ENCODE measurements at regions not wholly inside any gene's neighbourhood (a gene's known extent, or its start where the extent isn't known, plus 50 kb on each side); places are given as distances from the start of the nearest gene placed in this dataset.

DNA sequence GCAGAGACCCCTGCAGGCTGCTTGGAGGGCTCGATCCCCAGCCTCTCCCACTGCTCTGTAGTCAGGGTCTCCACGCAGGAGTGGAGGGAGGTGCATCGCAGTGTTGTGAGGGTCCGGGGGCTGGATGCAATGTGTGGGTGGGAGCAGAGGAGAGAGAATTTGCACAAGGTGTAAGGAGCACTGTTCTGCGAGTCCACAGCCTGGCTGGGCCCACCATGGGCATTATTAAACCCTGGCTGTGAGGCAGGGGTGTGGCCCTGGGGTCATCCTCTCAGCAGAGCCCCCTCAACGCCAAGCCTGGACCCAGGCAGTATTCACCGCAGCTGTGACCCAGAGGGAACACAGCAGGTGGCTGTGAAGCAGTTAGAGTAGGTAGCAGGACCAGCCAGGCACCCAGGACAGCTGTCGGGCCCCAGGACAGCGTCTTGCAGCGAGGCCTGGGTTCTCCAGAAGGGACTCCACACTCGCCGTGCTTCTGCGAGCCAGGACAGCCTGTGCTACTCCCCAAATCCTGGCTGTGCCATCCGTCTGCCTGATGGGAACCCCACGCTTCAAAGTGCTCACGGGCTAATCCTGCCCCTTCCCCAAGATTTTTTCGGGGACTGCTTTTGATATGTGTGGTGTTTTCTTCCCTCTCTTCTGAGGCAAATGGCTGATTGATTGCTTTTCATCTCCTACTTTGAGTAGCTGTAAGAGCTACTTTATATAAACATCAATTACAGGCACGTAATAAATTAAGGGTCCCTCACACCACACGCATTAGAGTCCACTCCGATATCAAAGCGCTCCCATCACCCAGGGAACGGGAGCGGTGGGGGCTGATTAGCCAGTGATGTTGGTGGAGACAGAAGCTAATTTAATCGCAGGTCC is 100.9 kb upstream of the GSE1 start:
- Histone ChIP-seq H3K23ac (ENCODE audit: insufficient read length, low read depth, low read length) (no peak overlapping the region), H4K8ac (replicated peaks; ENCODE audit: insufficient read length, low read depth, low read length) (no peak overlapping the region), H4K91ac (ENCODE audit: insufficient read length, low read depth, low read length) (no peak overlapping the region), H3K79me2 (ENCODE audit: insufficient read depth, low read length) (no peaks in the 10 kb centered on the region), H2BK5ac (ENCODE audit: insufficient read length, low read length) (no peak overlapping the region), H3K4ac (ENCODE audit: low read depth, low read length) (no peak overlapping the region), H2BK15ac (ENCODE audit: low read depth, low read length) (no peak overlapping the region), H3K18ac (ENCODE audit: insufficient read length, low read depth, low read length) (no peak overlapping the region), H4K5ac (ENCODE audit: insufficient read length, low read depth, low read length) (no peak overlapping the region), H2AFZ (ENCODE audit: low read length) (no peak overlapping the region), H2AK5ac (ENCODE audit: insufficient read length, low read length) (no peak overlapping the region), H3K27ac (ENCODE audit: insufficient read length, low read depth, low read length) (no peak overlapping the region), H3K4me2 (ENCODE audit: insufficient read depth, insufficient read length, low read length) (no peak overlapping the region), H2BK120ac (ENCODE audit: low read depth, low read length, poor library complexity, severe bottlenecking) (no peak overlapping the region), H3K56ac (ENCODE audit: insufficient read length, low read depth, low read length) (no peak overlapping the region), H3K9ac (ENCODE audit: extremely low read depth, insufficient read length, low read length) (no peak overlapping the region), H3T11ph (ENCODE audit: low read length) (no peak overlapping the region), H2BK20ac (ENCODE audit: low read depth, low read length, poor library complexity, severe bottlenecking) (no peak overlapping the region), H2BK12ac (ENCODE audit: insufficient read length, low read depth, low read length) (no peak overlapping the region), H4K20me1 (ENCODE audit: control insufficient read depth, insufficient read depth, insufficient read length) (no peaks in the 10 kb centered on the region), H3K4me1 (ENCODE audit: insufficient read depth, low read length) (peaks cover 3% of the 10 kb centered on the region; the same call in 1 of the 2 replicates), H3K23me2 (ENCODE audit: insufficient read length, low read depth, low read length, poor library complexity, severe bottlenecking) (no peaks in the 10 kb centered on the region), H3K9me3 (ENCODE audit: control insufficient read depth, low read depth, low read length) (no peaks in the 10 kb centered on the region), H3K14ac (ENCODE audit: insufficient read depth, low read length) (no peak overlapping the region; the same call in 1 of the 2 replicates), H3K27me3 (ENCODE audit: insufficient read depth, low read length) (no peaks in the 10 kb centered on the region), H3K79me1 (ENCODE audit: insufficient read depth, low read depth, low read length, poor library complexity, severe bottlenecking) (no peaks in the 10 kb centered on the region)
- no peak overlapping the region for H3K4me3 Mint-ChIP-seq
- WGBS (ENCODE audit: extremely low coverage, insufficient read length, low lambda C conversion rate): no CpG with 5 or more reads among the region's 24 CpGs
- peaks cover 21 to 71% of the 10 kb centered on the region in 2 experiments for H3K4me1 Mint-ChIP-seq
- DNase-seq: no peak
- TF ChIP-seq, protein P1, sequence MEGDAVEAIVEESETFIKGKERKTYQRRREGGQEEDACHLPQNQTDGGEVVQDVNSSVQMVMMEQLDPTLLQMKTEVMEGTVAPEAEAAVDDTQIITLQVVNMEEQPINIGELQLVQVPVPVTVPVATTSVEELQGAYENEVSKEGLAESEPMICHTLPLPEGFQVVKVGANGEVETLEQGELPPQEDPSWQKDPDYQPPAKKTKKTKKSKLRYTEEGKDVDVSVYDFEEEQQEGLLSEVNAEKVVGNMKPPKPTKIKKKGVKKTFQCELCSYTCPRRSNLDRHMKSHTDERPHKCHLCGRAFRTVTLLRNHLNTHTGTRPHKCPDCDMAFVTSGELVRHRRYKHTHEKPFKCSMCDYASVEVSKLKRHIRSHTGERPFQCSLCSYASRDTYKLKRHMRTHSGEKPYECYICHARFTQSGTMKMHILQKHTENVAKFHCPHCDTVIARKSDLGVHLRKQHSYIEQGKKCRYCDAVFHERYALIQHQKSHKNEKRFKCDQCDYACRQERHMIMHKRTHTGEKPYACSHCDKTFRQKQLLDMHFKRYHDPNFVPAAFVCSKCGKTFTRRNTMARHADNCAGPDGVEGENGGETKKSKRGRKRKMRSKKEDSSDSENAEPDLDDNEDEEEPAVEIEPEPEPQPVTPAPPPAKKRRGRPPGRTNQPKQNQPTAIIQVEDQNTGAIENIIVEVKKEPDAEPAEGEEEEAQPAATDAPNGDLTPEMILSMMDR (conservative IDR thresholded peaks at IDR 0.05): no peak
- no peak overlapping the region for H3K27ac Mint-ChIP-seq
- H3K9me3 Mint-ChIP-seq: no peaks in the 10 kb centered on the region
- H3K36me3 Mint-ChIP-seq (ENCODE audit: insufficient read depth in 1 of 3, low read depth in 3 of 3): no peaks in the 10 kb centered on the region; a peak in 1 of 7 replicates
- H3K27me3 Mint-ChIP-seq (ENCODE audit: low read depth): peaks cover 5% of the 10 kb centered on the region

All from H9 (cell line).